Effector memory CD8-positive, alpha-beta T cell (primary cell): ENCODE measurements at regions not wholly inside any gene's neighbourhood (a gene's known extent, or its start where the extent isn't known, plus 50 kb on each side); places are given as distances from the start of the nearest gene placed in this dataset.
"Not testable (repeated sequence)": the region's sequence is repeated elsewhere in the genome, so short reads cannot be mapped to it uniquely, and the experiment has no call there.

Experiments
- ATAC-seq: fragments of 150-1000 bp; cut with Tn5 transposase; replicated peaks from 2 replicates; pipeline ENCODE4 v1.10.0; 2021; ENCODE audit warnings: mild to moderate bottlenecking, moderate library complexity
- DNase-seq, 3 experiments: peaks; one replicate each; pipeline ENCODE4 v3.0.0; 2021
- H3K27ac Mint-ChIP-seq, 2 donors: one replicate each; pipeline ENCODE4 v1.8.0; 2022; ENCODE audit warnings: mild to moderate bottlenecking in 2 of 2, mixed read lengths in 2 of 2, moderate library complexity in 2 of 2
- H3K27me3 Mint-ChIP-seq, 2 donors: one replicate each; pipeline ENCODE4 v1.8.0; 2022; ENCODE audit warnings: mixed read lengths in 2 of 2
- H3K36me3 Mint-ChIP-seq: one replicate; pipeline ENCODE4 v1.8.0; 2022; ENCODE audit warnings: mild to moderate bottlenecking, moderate library complexity, mixed read lengths; ENCODE audit not compliant: insufficient read depth
- H3K4me1 Mint-ChIP-seq, 2 donors: one replicate each; pipeline ENCODE4 v1.8.0; 2022; ENCODE audit warnings: low read depth in 2 of 2, mixed read lengths in 2 of 2
- H3K4me3 Mint-ChIP-seq, 2 donors: one replicate each; pipeline ENCODE4 v1.8.0; 2022; ENCODE audit warnings: mild to moderate bottlenecking in 2 of 2, mixed read lengths in 2 of 2, moderate library complexity in 2 of 2
- H3K9me3 Mint-ChIP-seq, 2 donors: one replicate each; pipeline ENCODE4 v1.8.0; 2022; ENCODE audit warnings: mixed read lengths in 2 of 2

- Mint-ChIP-seq H3K27ac (no peak overlapping the region), H3K27me3 (no peaks in the 10 kb centered on the region), H3K4me1 (no peaks in the 10 kb centered on the region), H3K4me3 (no peak overlapping the region), H3K36me3 (no peaks in the 10 kb centered on the region), H3K9me3 (peaks cover 6 to 9% of the 10 kb centered on the region in 2 donors)
- no peak for ATAC-seq
- DNase-seq, result no peak
These were observed 534.3 kb upstream of the RORB start for GRCh38 chr9:73962792-73963191.

GRCh38 chr9:73969936-73970335 is 527.2 kb upstream of the RORB start:
- Mint-ChIP-seq H3K9me3 (peaks cover 0 to 4% of the 10 kb centered on the region in 2 donors), H3K4me1 (no peaks in the 10 kb centered on the region)
- no peak for DNase-seq

GRCh38 chr9:73976424-73976823 is 520.7 kb upstream of the RORB start:
- not testable (repeated sequence) for H3K4me1 Mint-ChIP-seq, H3K4me3 Mint-ChIP-seq, H3K27ac Mint-ChIP-seq

More at GRCh38 chr9:73969936-73970335, 527.2 kb upstream of the RORB start:
- no peaks in the 10 kb centered on the region for H3K27me3 Mint-ChIP-seq
- ATAC-seq, result no peak
- H3K4me3 Mint-ChIP-seq, result no peak overlapping the region
- H3K36me3 Mint-ChIP-seq, result no peaks in the 10 kb centered on the region
- H3K27ac Mint-ChIP-seq, result no peak overlapping the region

GRCh38 chr9:73979894-73980264 is 517.3 kb upstream of the RORB start:
- H3K36me3 Mint-ChIP-seq, result peaks cover 4% of the 10 kb centered on the region
- no peak overlapping the region for H3K4me3 Mint-ChIP-seq
- H3K4me1 Mint-ChIP-seq, result no peaks in the 10 kb centered on the region
- H3K27me3 Mint-ChIP-seq, result no peaks in the 10 kb centered on the region
- no peaks in the 10 kb centered on the region for H3K9me3 Mint-ChIP-seq
- no peak for DNase-seq
- no peak for ATAC-seq
- no peak overlapping the region for H3K27ac Mint-ChIP-seq

More at GRCh38 chr9:73976424-73976823, 520.7 kb upstream of the RORB start:
- not testable (repeated sequence) for DNase-seq, H3K36me3 Mint-ChIP-seq, H3K9me3 Mint-ChIP-seq, ATAC-seq, H3K27me3 Mint-ChIP-seq

GRCh38 chr9:73980754-73981153 is 516.4 kb upstream of the RORB start:
- Mint-ChIP-seq H3K27ac (no peak overlapping the region), H3K9me3 (peaks cover 4 to 9% of the 10 kb centered on the region in 2 donors), H3K4me1 (no peaks in the 10 kb centered on the region), H3K4me3 (no peak overlapping the region), H3K27me3 (no peaks in the 10 kb centered on the region), H3K36me3 (peaks cover 4% of the 10 kb centered on the region)
- DNase-seq (no peak), ATAC-seq (no peak)

- Mint-ChIP-seq H3K36me3 (peaks cover 4% of the 10 kb centered on the region), H3K4me1 (no peaks in the 10 kb centered on the region), H3K27ac (no peak overlapping the region), H3K27me3 (no peaks in the 10 kb centered on the region), H3K9me3 (peaks cover 7 to 14% of the 10 kb centered on the region in 2 donors), H3K4me3 (no peak overlapping the region)
- DNase-seq, result no peak
- no peak for ATAC-seq
These were observed 515.7 kb upstream of the RORB start for GRCh38 chr9:73981405-73981804.

- H3K36me3 Mint-ChIP-seq, result no peaks in the 10 kb centered on the region
- no peak for ATAC-seq
- DNase-seq, result no peak
- no peaks in the 10 kb centered on the region for H3K27me3 Mint-ChIP-seq
- no peak overlapping the region for H3K4me3 Mint-ChIP-seq
- no peak overlapping the region for H3K27ac Mint-ChIP-seq
- no peaks in the 10 kb centered on the region for H3K4me1 Mint-ChIP-seq
- H3K9me3 Mint-ChIP-seq, result peaks cover 0 to under 1% of the 10 kb centered on the region in 2 donors
These were observed 501.3 kb upstream of the RORB start for GRCh38 chr9:73995836-73996235.

GRCh38 chr9:73996844-73997243 is 500.3 kb upstream of the RORB start:
- Mint-ChIP-seq H3K4me1 (no peaks in the 10 kb centered on the region), H3K36me3 (no peaks in the 10 kb centered on the region), H3K9me3 (peaks cover 2% of the 10 kb centered on the region in 2 donors), H3K27me3 (no peaks in the 10 kb centered on the region), H3K27ac (no peak overlapping the region), H3K4me3 (no peak overlapping the region)
- DNase-seq, result no peak
- ATAC-seq, result no peak

GRCh38 chr9:74001382-74001781 is 495.8 kb upstream of the RORB start:
- Mint-ChIP-seq H3K4me3 (no peak overlapping the region), H3K9me3 (peaks cover 3 to 7% of the 10 kb centered on the region in 2 donors), H3K27me3 (no peaks in the 10 kb centered on the region), H3K4me1 (no peaks in the 10 kb centered on the region), H3K27ac (no peak overlapping the region), H3K36me3 (no peaks in the 10 kb centered on the region)
- no peak for ATAC-seq
- DNase-seq, result no peak

- DNase-seq, result no peak
- Mint-ChIP-seq H3K4me1 (no peaks in the 10 kb centered on the region), H3K27ac (no peak overlapping the region), H3K36me3 (no peaks in the 10 kb centered on the region), H3K4me3 (no peak overlapping the region), H3K9me3 (peaks cover 1 to 4% of the 10 kb centered on the region in 2 donors), H3K27me3 (no peaks in the 10 kb centered on the region)
- no peak for ATAC-seq
These were observed 490.2 kb upstream of the RORB start for GRCh38 chr9:74006935-74007334.

GRCh38 chr9:74007833-74008232 is 489.3 kb upstream of the RORB start:
- peaks cover 0 to 1% of the 10 kb centered on the region in 2 donors for H3K9me3 Mint-ChIP-seq
- H3K4me1 Mint-ChIP-seq, result no peaks in the 10 kb centered on the region
- H3K27me3 Mint-ChIP-seq, result no peaks in the 10 kb centered on the region
- no peak for ATAC-seq
- no peak overlapping the region for H3K4me3 Mint-ChIP-seq
- H3K27ac Mint-ChIP-seq, result no peak overlapping the region
- H3K36me3 Mint-ChIP-seq, result no peaks in the 10 kb centered on the region
- no peak for DNase-seq

GRCh38 chr9:74016004-74016403 is 481.1 kb upstream of the RORB start:
- Mint-ChIP-seq H3K9me3 (peaks cover 6 to 14% of the 10 kb centered on the region in 2 donors), H3K4me3 (no peak overlapping the region), H3K27ac (no peak overlapping the region), H3K27me3 (no peaks in the 10 kb centered on the region), H3K36me3 (no peaks in the 10 kb centered on the region), H3K4me1 (no peaks in the 10 kb centered on the region)
- ATAC-seq (no peak), DNase-seq (no peak)

GRCh38 chr9:74025402-74025925 is 471.7 kb upstream of the RORB start:
- Mint-ChIP-seq H3K4me3 (no peak overlapping the region), H3K9me3 (peaks cover 0 to 1% of the 10 kb centered on the region in 2 donors), H3K36me3 (no peaks in the 10 kb centered on the region), H3K4me1 (no peaks in the 10 kb centered on the region), H3K27ac (no peak overlapping the region), H3K27me3 (no peaks in the 10 kb centered on the region)
- DNase-seq (no peak), ATAC-seq (no peak)

GRCh38 chr9:74032421-74032820 is 464.7 kb upstream of the RORB start:
- no peaks in the 10 kb centered on the region for H3K36me3 Mint-ChIP-seq
- H3K4me1 Mint-ChIP-seq, result no peaks in the 10 kb centered on the region
- H3K27ac Mint-ChIP-seq, result no peak overlapping the region
- H3K9me3 Mint-ChIP-seq, result peaks cover 0 to 6% of the 10 kb centered on the region in 2 donors
- DNase-seq (no peak), ATAC-seq (no peak)
- no peaks in the 10 kb centered on the region for H3K27me3 Mint-ChIP-seq
- H3K4me3 Mint-ChIP-seq, result no peak overlapping the region

- peaks cover 0 to 7% of the 10 kb centered on the region in 2 donors for H3K9me3 Mint-ChIP-seq
- no peak overlapping the region for H3K27ac Mint-ChIP-seq
- no peaks in the 10 kb centered on the region for H3K36me3 Mint-ChIP-seq
- H3K4me3 Mint-ChIP-seq, result no peak overlapping the region
- DNase-seq (no peak), ATAC-seq (no peak)
- H3K27me3 Mint-ChIP-seq, result no peaks in the 10 kb centered on the region
- no peaks in the 10 kb centered on the region for H3K4me1 Mint-ChIP-seq
These were observed 461.3 kb upstream of the RORB start for GRCh38 chr9:74035786-74036185.
